ENCODE measurements at regions not wholly inside any gene's neighbourhood (a gene's known extent, or its start where the extent isn't known, plus 50 kb on each side); places are given as distances from the start of the nearest gene placed in this dataset.

- H3K14ac ChIP-seq (replicated peaks; ENCODE audit: low read depth, low read length) = no peak overlapping the region
- peaks cover 46% of the 10 kb centered on the region for H3K27me3 ChIP-seq (ENCODE audit: control insufficient read depth, insufficient read depth, low read length)
- no peak for ATAC-seq (ENCODE audit: low read depth)
These were observed 157.4 kb downstream of the RMI1 start for GRCh38 chr9:84137968-84138367.

More at GRCh38 chr9:84137968-84138367, 157.4 kb downstream of the RMI1 start:
- H3K18ac ChIP-seq (ENCODE audit: low read depth, low read length) = no peak overlapping the region
- CTCF ChIA-PET = no interaction called here
- no TSS peak for BruUV-seq (replicated peaks)
- peaks cover 5% of the 10 kb centered on the region for H3K9me3 ChIP-seq (ENCODE audit: control insufficient read depth, insufficient read depth, low read length)
- no peak overlapping the region for H4K8ac ChIP-seq (ENCODE audit: low read depth in 2 of 2, low read length in 2 of 2)
- H3K4me3 ChIP-seq (ENCODE audit: insufficient read depth, low read depth, low read length) = no peak overlapping the region
- intact Hi-C loops (cut with micrococcal nuclease) = no loop called here
- no peak overlapping the region for H2BK120ac ChIP-seq (ENCODE audit: low read depth, low read length)
- no peak overlapping the region for H2AK5ac ChIP-seq (ENCODE audit: low read depth, low read length)
- POLR2A ChIA-PET (ENCODE audit: unreplicated experiment) = no interaction called here
- in situ Hi-C loops (cut with MboI; ENCODE audit: low sequenced_read_pairs) = no loop called here
- H4K20me1 ChIP-seq (ENCODE audit: insufficient read depth, low read length) = no peaks in the 10 kb centered on the region
- H3K36me3 ChIP-seq (ENCODE audit: control insufficient read depth, insufficient read depth, low read length) = no peaks in the 10 kb centered on the region
- no peaks in the 10 kb centered on the region for H3K79me1 ChIP-seq (ENCODE audit: low read depth in 1 of 2, low read length in 2 of 2)
- no peak overlapping the region for H3K27ac ChIP-seq (ENCODE audit: insufficient read depth, low read length)
- TF ChIP-seq CEBPB (IDR thresholded peaks at IDR 0.05; ENCODE audit: low read depth, low read length) = no peak
- TF ChIP-seq RCOR1 (IDR thresholded peaks at IDR 0.05; ENCODE audit: insufficient replicate concordance, low read length) = no peak
- no peak for TF ChIP-seq NFE2L2 (IDR thresholded peaks at IDR 0.05; ENCODE audit: low read depth, low read length)
- TF ChIP-seq POLR2A (IDR thresholded peaks at IDR 0.05; ENCODE audit: low read depth, low read length) = no peak
- TF ChIP-seq USF2 (IDR thresholded peaks at IDR 0.05; ENCODE audit: low read depth, low read length) = no peak
- TF ChIP-seq MXI1 (IDR thresholded peaks at IDR 0.05; ENCODE audit: borderline replicate concordance, low read depth, low read length) = no peak
- TF ChIP-seq ELK1 (IDR thresholded peaks at IDR 0.05; ENCODE audit: borderline replicate concordance, low read depth, low read length) = no peak
- no peak for TF ChIP-seq CHD1 (IDR thresholded peaks at IDR 0.05; ENCODE audit: low read depth, low read length)
- no peak for TF ChIP-seq MAFK (IDR thresholded peaks at IDR 0.05; ENCODE audit: low read depth, low read length)
- TF ChIP-seq RAD21 (IDR thresholded peaks at IDR 0.05; ENCODE audit: low read length) = no peak
- no peak for TF ChIP-seq RFX5 (IDR thresholded peaks at IDR 0.05; ENCODE audit: low read depth, low read length)
- TF ChIP-seq FOS (IDR thresholded peaks at IDR 0.05; ENCODE audit: low read depth, low read length) = no peak
- no peak for TF ChIP-seq SMC3 (IDR thresholded peaks at IDR 0.05; ENCODE audit: low read depth, low read length)
- no peak for TF ChIP-seq BHLHE40 (IDR thresholded peaks at IDR 0.05; ENCODE audit: low read depth, low read length)
- TF ChIP-seq CTCF (conservative IDR thresholded peaks at IDR 0.05; ENCODE audit: low read depth, low read length) = no peak
- no peak overlapping the region for H2AK9ac ChIP-seq (replicated peaks; ENCODE audit: low read depth, low read length, poor library complexity)
- H4K5ac ChIP-seq (ENCODE audit: low read depth, low read length) = no peak overlapping the region
- no peak overlapping the region for H4K91ac ChIP-seq (ENCODE audit: insufficient read depth, low read depth, low read length)
- no peak overlapping the region for H2AFZ ChIP-seq (replicated peaks; ENCODE audit: low read length, poor library complexity)
- no peak overlapping the region for H2BK5ac ChIP-seq (ENCODE audit: low read depth, low read length, poor library complexity, severe bottlenecking)
- dilution Hi-C loops (cut with HindIII; ENCODE audit: low sequenced_read_pairs, unreplicated experiment) = no loop called here
- peaks cover 2% of the 10 kb centered on the region; the same call in 1 of the 2 replicates for H3K4me1 ChIP-seq (ENCODE audit: control insufficient read depth, insufficient read depth, low read length)
- H3K9ac ChIP-seq (ENCODE audit: low read depth, low read length) = no peak overlapping the region
- H3K23ac ChIP-seq (ENCODE audit: low read depth, low read length) = no peak overlapping the region
- DNase-seq = no peak
- no peak overlapping the region for H3K56ac ChIP-seq (ENCODE audit: extremely low read depth, insufficient read depth, low read length)
- H2BK20ac ChIP-seq (ENCODE audit: low read depth, low read length) = no peak overlapping the region
- no peaks in the 10 kb centered on the region for H3K9me1 ChIP-seq (ENCODE audit: insufficient read depth, low read length)
- WGBS, 2 experiments (ENCODE audit: extremely low coverage in 2 of 2, insufficient read length in 1 of 2) = no CpG with 5 or more reads among the region's 2 CpGs
- H3K4ac ChIP-seq (ENCODE audit: low read depth, low read length) = no peak overlapping the region
- H3K4me2 ChIP-seq (ENCODE audit: low read depth, low read length) = no peak overlapping the region
- no peak overlapping the region for H2BK15ac ChIP-seq (ENCODE audit: low read depth, low read length)
